ENCODE measurements at regions not wholly inside any gene's neighbourhood (a gene's known extent, or its start where the extent isn't known, plus 50 kb on each side); places are given as distances from the start of the nearest gene placed in this dataset.

GRCh38 chr4:115575851-115576250 lies 462.4 kb upstream of the NDST4 start:
- no peak for TF ChIP-seq POLR2AphosphoS5 (IDR thresholded peaks at IDR 0.05; ENCODE audit: insufficient read depth in 1 of 2, low read depth in 1 of 2)
- TF ChIP-seq POLR2A (IDR thresholded peaks at IDR 0.05) = no peak
- no peak for TF ChIP-seq CTCF (IDR thresholded peaks at IDR 0.05)

Measured in vagina (tissue), 2 donors.